HG03442 (cell line): ENCODE measurements at regions not wholly inside any gene's neighbourhood (a gene's known extent, or its start where the extent isn't known, plus 50 kb on each side); places are given as distances from the start of the nearest gene placed in this dataset.
A peak's percentile ranks its signal among the peaks of the same experiment; 100 is the strongest.
"Not testable (repeated sequence)": the region's sequence is repeated elsewhere in the genome, so short reads cannot be mapped to it uniquely, and the experiment has no call there.

Experiments
- ATAC-seq: cut with Tn5 transposase; IDR thresholded peaks from one replicate; pipeline ENCODE4 v1.9.1; 2021; ENCODE audit warnings: mild to moderate bottlenecking, moderate library complexity; ENCODE audit not compliant: unreplicated experiment

GRCh38 chr5:96177303-96177869, 215.7 kb upstream of the ELL2 start:
- peak; percentile 89 for ATAC-seq

- no peak for ATAC-seq
Observed at GRCh38 chr5:96176022-96176421, 214.4 kb upstream of the ELL2 start.

GRCh38 chr5:96175090-96175489, 213.4 kb upstream of the ELL2 start:
- peak; percentile 39 for ATAC-seq

- no peak for ATAC-seq
Observed at GRCh38 chr5:96173366-96173765, 211.7 kb upstream of the ELL2 start.

- no peak for ATAC-seq
Observed at GRCh38 chr5:96172436-96172835, 210.8 kb upstream of the ELL2 start.

- ATAC-seq, result not testable (repeated sequence)
Observed at GRCh38 chr5:96171973-96172372, 210.3 kb upstream of the ELL2 start.

- not testable (repeated sequence) for ATAC-seq
Observed at GRCh38 chr5:96170481-96171125, 209.0 kb upstream of the ELL2 start.

- ATAC-seq, result not testable (repeated sequence)
Observed at GRCh38 chr5:96168833-96169232, 207.2 kb upstream of the ELL2 start.

GRCh38 chr5:96159043-96159442, 197.4 kb upstream of the ELL2 start:
- ATAC-seq, result no peak

- ATAC-seq, result no peak
Observed at GRCh38 chr5:96157841-96158291, 196.2 kb upstream of the ELL2 start.

- no peak for ATAC-seq
Observed at GRCh38 chr5:96157077-96157780, 195.6 kb upstream of the ELL2 start.

- ATAC-seq, result no peak
Observed at GRCh38 chr5:96155147-96155546, 193.5 kb upstream of the ELL2 start.

- ATAC-seq, result peak; percentile 66
Observed at GRCh38 chr5:96151891-96152290, 190.2 kb upstream of the ELL2 start.

GRCh38 chr5:96150007-96150406, 188.4 kb upstream of the ELL2 start:
- no peak for ATAC-seq

- ATAC-seq, result no peak
Observed at GRCh38 chr5:96149546-96149945, 187.9 kb upstream of the ELL2 start.

- ATAC-seq, result no peak
Observed at GRCh38 chr5:96149021-96149420, 187.4 kb upstream of the ELL2 start.

GRCh38 chr5:96148376-96148775, 186.7 kb upstream of the ELL2 start:
- no peak for ATAC-seq

- ATAC-seq, result no peak
Observed at GRCh38 chr5:96147866-96148265, 186.2 kb upstream of the ELL2 start.

GRCh38 chr5:96146675-96147074, 185.0 kb upstream of the ELL2 start:
- peak; percentile 78 for ATAC-seq

GRCh38 chr5:96144289-96144688, 182.6 kb upstream of the ELL2 start:
- no peak for ATAC-seq

GRCh38 chr5:96143450-96143849, 181.8 kb upstream of the ELL2 start:
- no peak for ATAC-seq

GRCh38 chr5:96142786-96143434, 181.3 kb upstream of the ELL2 start:
- ATAC-seq, result no peak
